ENCODE measurements at regions not wholly inside any gene's neighbourhood (a gene's known extent, or its start where the extent isn't known, plus 50 kb on each side); places are given as distances from the start of the nearest gene placed in this dataset.

GRCh38 chr12:87320724-87321123, 708.5 kb downstream of the C12orf50 start:
- DNase-seq = no peak

- no peak for DNase-seq
Observed at GRCh38 chr12:87317302-87317701, 711.9 kb downstream of the C12orf50 start.

GRCh38 chr12:87311206-87311605, 718.0 kb downstream of the C12orf50 start:
- no peak for DNase-seq

DNA sequence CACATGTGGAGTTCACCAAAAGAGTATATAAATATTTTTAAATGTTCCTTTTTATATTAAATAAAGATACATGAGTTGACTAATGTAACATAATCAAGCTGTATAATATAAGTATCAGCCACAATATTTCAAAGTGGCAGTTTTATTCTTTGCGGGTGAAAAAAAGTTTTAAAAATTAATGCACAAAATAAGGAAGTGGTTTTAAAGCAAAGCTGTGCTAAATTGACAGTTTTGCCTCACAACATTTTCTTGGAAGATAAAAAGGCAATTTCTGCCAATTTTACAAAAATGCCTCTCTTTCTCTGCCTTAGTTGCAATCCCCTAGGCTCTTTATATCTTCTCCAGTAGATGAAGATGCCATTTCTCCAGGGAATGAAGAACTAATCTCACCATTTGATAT, 719.1 kb downstream of the C12orf50 start:
- DNase-seq = no peak

- peak; percentile 15 for DNase-seq
Observed at GRCh38 chr12:87305481-87305880, 723.7 kb downstream of the C12orf50 start.

GRCh38 chr12:87304406-87304805, 724.8 kb downstream of the C12orf50 start:
- DNase-seq = no peak

DNA sequence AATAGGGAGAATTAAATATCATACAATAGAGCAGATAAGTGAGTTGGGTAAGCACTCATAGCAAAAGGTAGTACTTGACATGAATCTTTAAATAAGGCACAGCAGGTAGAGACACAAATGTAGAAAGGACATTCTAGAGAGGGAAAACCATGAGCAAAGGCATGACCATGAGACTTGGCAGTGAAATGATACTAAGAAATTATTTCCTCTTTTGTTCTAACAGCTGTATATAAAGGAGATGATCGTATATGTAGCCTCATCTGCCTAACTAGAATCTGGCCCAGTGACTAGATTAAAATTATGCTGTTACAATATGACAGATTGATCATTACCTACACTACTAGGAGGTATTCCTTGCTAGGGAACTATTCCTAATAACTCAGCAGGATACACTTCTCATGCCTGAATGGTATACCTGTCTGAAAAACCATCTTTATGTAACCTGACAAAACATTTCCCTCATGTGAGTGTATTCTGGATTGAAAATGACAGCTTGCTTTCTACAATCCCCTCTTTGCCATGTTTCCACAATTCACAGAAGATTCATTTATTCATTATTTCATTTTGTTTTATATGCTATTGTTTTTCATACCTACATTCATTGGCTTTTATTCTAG, 725.7 kb downstream of the C12orf50 start:
- DNase-seq = peak; percentile 6

GRCh38 chr12:87302126-87302745, 727.0 kb downstream of the C12orf50 start:
- DNase-seq = no peak

DNA sequence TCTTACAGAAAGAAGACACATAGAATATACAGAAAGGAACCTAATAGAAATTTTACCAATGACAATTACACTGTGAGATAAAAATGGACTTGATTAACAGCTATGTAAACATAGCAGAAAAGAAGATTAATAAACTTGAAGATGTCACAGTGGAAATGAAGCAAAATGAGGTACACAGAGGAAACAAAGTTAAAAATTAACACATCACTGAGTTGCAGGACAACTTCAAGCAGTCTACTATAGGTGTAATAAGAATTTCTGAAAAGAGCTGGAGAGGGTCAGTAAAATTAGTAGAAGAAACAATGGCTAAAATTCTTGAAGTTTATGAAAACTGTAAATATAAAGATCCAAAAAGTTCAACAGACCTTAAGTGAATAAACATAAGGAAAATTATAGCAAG, 738.7 kb downstream of the C12orf50 start:
- no peak for DNase-seq

DNA sequence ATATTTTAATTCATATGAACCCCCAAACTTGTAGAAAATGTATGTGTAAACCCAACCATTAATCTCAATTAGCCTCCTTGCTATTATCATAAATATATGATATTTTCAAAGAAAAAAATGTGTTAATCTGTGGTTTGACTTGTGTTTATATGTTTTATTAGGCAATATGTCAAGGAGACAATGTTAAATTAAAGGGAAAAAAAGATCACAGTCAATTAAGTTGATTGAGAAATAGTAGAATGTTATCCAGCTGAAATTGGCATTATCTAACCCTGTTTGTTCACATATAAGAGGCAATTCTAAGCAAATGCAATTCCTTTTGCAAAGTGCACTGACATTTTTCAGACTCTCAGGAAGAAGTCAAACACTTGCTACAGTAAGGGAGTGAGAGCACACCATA, 745.3 kb downstream of the C12orf50 start:
- DNase-seq = no peak

GRCh38 chr12:87283111-87283510, 746.1 kb downstream of the C12orf50 start:
- DNase-seq = no peak

DNA sequence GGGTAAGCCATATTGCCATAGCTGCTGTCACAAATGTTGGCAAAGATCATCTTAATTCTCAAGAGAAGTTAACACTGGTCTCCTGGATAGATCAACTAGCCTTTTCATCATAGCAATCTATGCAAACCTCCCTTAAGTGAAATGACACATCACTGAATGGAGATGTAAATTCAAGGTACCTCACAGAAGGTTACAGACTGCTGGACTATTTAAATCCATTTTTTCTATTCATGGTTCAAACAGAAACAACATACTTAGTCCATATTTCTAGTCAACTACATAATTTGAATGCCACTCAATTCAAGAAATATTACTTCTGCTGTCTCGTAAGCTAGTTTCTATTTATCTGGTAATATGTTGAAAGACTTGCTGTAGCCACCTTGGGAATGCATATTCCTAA, 748.3 kb downstream of the C12orf50 start:
- no peak for DNase-seq

DNA sequence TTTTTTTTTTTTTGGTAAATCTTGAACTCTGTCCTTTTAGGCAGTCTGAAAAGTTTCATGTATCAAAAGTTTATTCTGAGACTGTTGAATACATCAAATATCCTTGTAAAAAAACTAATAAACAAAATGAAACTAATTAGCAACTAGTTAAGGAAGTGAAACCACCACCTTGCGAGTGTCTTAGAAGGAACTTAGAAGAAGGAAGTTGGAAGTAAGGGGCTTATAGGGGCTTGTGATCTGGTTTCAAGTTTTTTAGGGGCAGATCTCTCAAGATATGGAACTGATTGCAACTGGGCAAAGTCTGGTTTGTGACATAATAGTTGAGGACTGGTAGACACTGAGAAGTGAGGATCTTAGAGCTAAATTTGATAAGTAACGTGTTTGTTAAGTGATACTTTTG, 748.8 kb downstream of the C12orf50 start:
- DNase-seq = no peak

- peak; percentile 2 for DNase-seq
Observed at GRCh38 chr12:87274594-87275245, 754.5 kb downstream of the C12orf50 start.

- DNase-seq = peak; percentile 6
Observed at GRCh38 chr12:87272851-87273250, 756.4 kb downstream of the C12orf50 start.

DNA sequence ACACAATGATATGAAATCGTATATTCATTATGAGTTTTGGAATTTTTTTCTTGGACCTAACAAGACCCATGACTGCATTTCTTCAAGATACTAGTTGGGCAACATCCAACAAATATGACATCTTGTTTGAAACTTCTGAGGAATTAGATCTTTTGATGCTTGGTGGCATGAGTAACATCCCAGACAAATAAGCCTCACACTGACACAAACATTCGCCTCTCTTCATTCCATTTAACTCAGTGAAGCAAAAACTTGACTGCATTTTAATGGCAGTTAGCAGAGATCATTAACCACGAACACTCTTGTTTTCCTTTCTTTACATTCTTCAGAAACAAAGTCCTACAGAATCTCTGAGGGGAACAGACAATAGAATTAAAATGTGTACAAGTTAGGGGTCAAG, 758.3 kb downstream of the C12orf50 start:
- DNase-seq = peak; percentile 61

- no peak for DNase-seq
Observed at GRCh38 chr12:87266305-87266704, 762.9 kb downstream of the C12orf50 start.

GRCh38 chr12:87259391-87259790, 769.8 kb downstream of the C12orf50 start:
- no peak for DNase-seq

- no peak for DNase-seq
Observed at GRCh38 chr12:87254381-87255030, 774.7 kb downstream of the C12orf50 start.

DNA sequence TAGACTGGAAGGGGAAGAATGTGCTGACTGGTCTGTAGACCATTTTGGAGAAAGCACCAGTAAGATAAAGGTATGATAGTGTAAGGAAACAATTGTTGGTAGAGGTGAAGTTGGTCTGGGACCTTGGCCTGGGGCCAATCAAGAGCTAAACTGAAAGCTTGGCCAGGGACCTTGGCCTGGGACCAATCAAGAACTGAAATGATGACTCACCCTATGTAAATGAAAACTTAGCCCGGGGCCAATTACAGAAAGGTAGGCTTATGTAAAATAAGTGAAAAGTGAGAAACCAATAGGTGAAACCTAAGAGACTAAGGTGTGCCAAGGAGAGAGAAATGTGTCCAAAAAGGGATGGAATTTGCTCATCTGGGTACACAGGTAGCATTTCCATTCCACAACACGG, 776.0 kb downstream of the C12orf50 start:
- no peak for DNase-seq

DNA sequence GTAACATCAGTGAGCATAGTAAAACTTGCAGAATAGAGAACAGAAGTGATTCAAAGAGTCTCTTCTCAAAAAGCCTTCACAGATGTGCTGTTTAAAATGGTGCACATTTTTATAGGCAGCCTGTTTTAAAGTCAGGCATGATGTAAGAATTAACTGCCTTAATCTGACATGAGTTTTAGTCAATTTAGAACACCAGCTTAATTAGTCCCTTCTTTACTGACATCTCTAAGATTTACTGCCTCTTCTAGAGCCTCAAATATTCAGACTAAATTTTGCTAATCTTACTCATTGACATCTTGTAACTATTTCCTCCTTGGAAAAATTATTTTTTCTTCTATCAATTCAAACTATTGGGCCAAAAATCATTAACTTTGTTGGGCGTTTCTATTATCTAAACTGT, 782.5 kb downstream of the C12orf50 start:
- DNase-seq = peak; percentile 2

DNA sequence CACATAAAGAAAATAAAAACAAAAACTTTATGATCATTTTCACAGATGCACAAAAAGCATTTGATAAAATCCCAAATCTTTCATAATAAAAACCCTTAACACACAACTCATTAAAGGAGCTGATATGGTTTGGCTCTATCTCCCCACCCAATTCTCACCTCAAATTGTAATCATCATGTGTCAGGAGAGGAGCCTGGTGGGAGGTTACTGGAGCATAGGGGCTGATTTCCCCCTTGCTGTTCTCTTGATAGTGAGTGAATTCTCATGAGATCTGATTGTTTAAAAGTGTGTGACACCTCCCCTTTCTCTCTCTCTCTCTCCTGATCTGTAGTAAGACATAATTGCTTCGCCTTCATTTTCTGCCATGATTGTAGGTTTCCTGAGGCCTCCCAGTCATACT, 790.7 kb downstream of the C12orf50 start:
- DNase-seq = no peak

DNA sequence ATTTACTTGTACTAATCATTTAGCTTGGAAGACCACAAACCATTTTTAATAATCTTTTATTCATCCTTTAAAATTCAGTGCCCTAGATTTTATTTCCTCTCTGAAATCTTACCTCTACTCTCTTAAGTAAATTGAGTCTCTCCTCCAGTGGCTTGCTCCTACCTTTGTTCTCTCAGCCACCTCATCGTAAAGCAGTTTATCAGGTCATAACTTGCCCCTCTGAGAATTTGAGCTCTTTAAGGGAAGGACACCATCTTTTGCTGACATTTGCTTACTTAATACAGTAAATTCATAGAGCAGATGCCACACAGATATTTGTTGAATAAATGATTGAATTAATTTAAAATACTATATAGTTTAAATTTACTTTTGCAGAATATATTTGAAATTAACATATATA, 794.3 kb downstream of the C12orf50 start:
- no peak for DNase-seq

- DNase-seq = no peak
Observed at GRCh38 chr12:87233671-87234070, 795.5 kb downstream of the C12orf50 start.
